CD8-positive, alpha-beta memory T cell (primary cell): ENCODE measurements at regions not wholly inside any gene's neighbourhood (a gene's known extent, or its start where the extent isn't known, plus 50 kb on each side); places are given as distances from the start of the nearest gene placed in this dataset.

Experiments used
- CTCF ChIA-PET: fragments of 350-600 bp; sonication (Branson Sonifier 250); formaldehyde crosslinking; loops from one replicate; lab custom pipeline; 2021; ENCODE audit warnings: antibody characterized with exemption; lab: Charles Lee
- POLR2A ChIA-PET: fragments of 350-600 bp; sonication (Branson Sonifier 250); formaldehyde crosslinking; loops from one replicate; lab custom pipeline; 2021; ENCODE audit warnings: antibody characterized with exemption; lab: Charles Lee
- DNase-seq, 5 donors: peaks; one replicate each; pipeline versions ENCODE4 v3.0.0 to v3.0.0-alpha.2; 2020 to 2022; ENCODE audit warnings: mixed read lengths in 1 of 5
- H3K27ac ChIP-seq: one replicate; pipeline ENCODE4 v1.7.0; 2013; ENCODE audit warnings: low read depth, mild to moderate bottlenecking, low read length, moderate library complexity
- H3K27me3 ChIP-seq: 2 replicates; pipeline ENCODE4 v1.7.0; 2013; ENCODE audit warnings: low read length, mild to moderate bottlenecking; ENCODE audit not compliant: insufficient read depth, poor library complexity, severe bottlenecking
- H3K36me3 ChIP-seq: 2 replicates; pipeline ENCODE4 v1.7.0; 2013; ENCODE audit warnings: mild to moderate bottlenecking, low read length, moderate library complexity; ENCODE audit not compliant: insufficient read depth
- H3K4me1 ChIP-seq: 2 replicates; pipeline ENCODE4 v1.7.0; 2013; ENCODE audit warnings: mild to moderate bottlenecking, low read length, moderate library complexity; ENCODE audit not compliant: insufficient read depth
- H3K4me3 ChIP-seq: 2 replicates; pipeline ENCODE4 v1.7.0; 2013; ENCODE audit warnings: mild to moderate bottlenecking, low read length
- H3K9me3 ChIP-seq: 2 replicates; pipeline ENCODE4 v1.7.0; 2013; ENCODE audit warnings: mild to moderate bottlenecking, low read length
- H3K27ac Mint-ChIP-seq, 8 donors: one replicate each; pipeline ENCODE4 v1.8.0; 2020 to 2021; ENCODE audit warnings: mixed read lengths in 8 of 8, mild to moderate bottlenecking in 6 of 8, inconsistent platforms in 3 of 8, moderate library complexity in 3 of 8
- H3K27me3 Mint-ChIP-seq, 2 donors: one replicate each; pipeline ENCODE4 v1.8.0; 2020 to 2021; ENCODE audit warnings: mixed read lengths in 2 of 2, mild to moderate bottlenecking in 1 of 2, moderate library complexity in 1 of 2
- H3K36me3 Mint-ChIP-seq, 3 donors: one replicate each; pipeline ENCODE4 v1.8.0; 2020 to 2021; ENCODE audit warnings: mixed read lengths in 3 of 3, inconsistent platforms in 1 of 3, mild to moderate bottlenecking in 1 of 3
- H3K4me1 Mint-ChIP-seq, 3 donors: one replicate each; pipeline ENCODE4 v1.8.0; 2020 to 2021; ENCODE audit warnings: mixed read lengths in 3 of 3, inconsistent platforms in 1 of 3, mild to moderate bottlenecking in 1 of 3
- H3K4me3 Mint-ChIP-seq, 7 donors: one replicate each; pipeline ENCODE4 v1.8.0; 2020 to 2021; ENCODE audit warnings: mixed read lengths in 7 of 7, mild to moderate bottlenecking in 6 of 7, moderate library complexity in 4 of 7, inconsistent platforms in 2 of 7
- H3K9me3 Mint-ChIP-seq, 5 donors: one replicate each; pipeline ENCODE4 v1.8.0; 2020 to 2022; ENCODE audit warnings: mixed read lengths in 5 of 5, mild to moderate bottlenecking in 3 of 5, moderate library complexity in 2 of 5, inconsistent platforms in 1 of 5

DNA sequence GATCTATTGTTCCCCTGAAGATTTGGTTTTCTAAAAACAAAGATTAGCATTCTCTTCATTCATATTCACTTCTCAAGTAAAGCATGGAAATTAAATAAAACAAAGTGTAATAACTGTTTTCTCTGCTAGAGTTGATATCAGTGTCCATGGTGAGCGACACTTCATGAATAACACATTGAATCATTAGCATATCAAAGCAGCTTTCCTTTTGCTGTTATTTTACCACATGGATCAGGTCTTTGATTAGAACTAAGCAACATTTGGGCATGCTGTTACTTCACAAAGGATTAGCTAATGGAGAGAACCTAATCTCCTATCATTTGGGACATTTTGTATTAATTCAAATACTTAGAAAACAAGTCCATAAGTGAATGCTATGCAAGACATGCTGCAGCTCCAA, 368.8 kb upstream of the CDH19 start:
- Histone ChIP-seq H3K27ac (no peak overlapping the region), H3K27me3 (no peaks in the 10 kb centered on the region), H3K9me3 (no peaks in the 10 kb centered on the region), H3K4me3 (no peak overlapping the region), H3K36me3 (no peaks in the 10 kb centered on the region), H3K4me1 (no peaks in the 10 kb centered on the region)
- H3K9me3 Mint-ChIP-seq: peaks cover 0 to 6% (median 2%) of the 10 kb centered on the region in 5 donors
- no peak overlapping the region for H3K4me3 Mint-ChIP-seq
- ChIA-PET POLR2A (no interaction called here), CTCF (no interaction called here)
- no peak overlapping the region for H3K27ac Mint-ChIP-seq
- H3K27me3 Mint-ChIP-seq: no peaks in the 10 kb centered on the region
- DNase-seq: no peak
- no peaks in the 10 kb centered on the region for H3K4me1 Mint-ChIP-seq
- no peaks in the 10 kb centered on the region for H3K36me3 Mint-ChIP-seq

DNA sequence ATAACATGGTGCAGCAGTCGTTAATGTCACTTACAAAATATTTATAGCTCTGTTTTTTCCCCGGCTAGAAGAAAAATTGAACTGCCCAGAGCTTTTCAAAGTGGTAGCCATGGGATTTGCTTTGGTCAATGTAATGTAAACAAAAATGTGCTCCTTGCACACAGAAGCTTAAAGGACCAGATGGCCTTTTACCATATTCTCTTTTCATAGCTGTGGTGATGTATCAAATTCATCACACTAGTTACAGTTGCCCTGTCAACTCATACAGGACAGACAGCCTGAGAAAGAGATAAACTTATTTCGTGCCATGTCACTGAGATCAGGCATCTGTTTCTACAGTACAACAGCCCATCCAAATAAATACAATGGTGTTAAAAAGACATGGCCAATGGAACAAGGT, 368.1 kb upstream of the CDH19 start:
- Mint-ChIP-seq H3K27ac (no peak overlapping the region), H3K9me3 (peaks cover 0 to 9% (median 2%) of the 10 kb centered on the region in 5 donors), H3K27me3 (no peaks in the 10 kb centered on the region), H3K4me3 (no peak overlapping the region), H3K36me3 (no peaks in the 10 kb centered on the region), H3K4me1 (no peaks in the 10 kb centered on the region)
- ChIA-PET POLR2A (no interaction called here), CTCF (no interaction called here)
- Histone ChIP-seq H3K4me1 (no peaks in the 10 kb centered on the region), H3K4me3 (no peak overlapping the region), H3K9me3 (no peaks in the 10 kb centered on the region), H3K36me3 (no peaks in the 10 kb centered on the region), H3K27me3 (no peaks in the 10 kb centered on the region), H3K27ac (no peak overlapping the region)
- DNase-seq: no peak

DNA sequence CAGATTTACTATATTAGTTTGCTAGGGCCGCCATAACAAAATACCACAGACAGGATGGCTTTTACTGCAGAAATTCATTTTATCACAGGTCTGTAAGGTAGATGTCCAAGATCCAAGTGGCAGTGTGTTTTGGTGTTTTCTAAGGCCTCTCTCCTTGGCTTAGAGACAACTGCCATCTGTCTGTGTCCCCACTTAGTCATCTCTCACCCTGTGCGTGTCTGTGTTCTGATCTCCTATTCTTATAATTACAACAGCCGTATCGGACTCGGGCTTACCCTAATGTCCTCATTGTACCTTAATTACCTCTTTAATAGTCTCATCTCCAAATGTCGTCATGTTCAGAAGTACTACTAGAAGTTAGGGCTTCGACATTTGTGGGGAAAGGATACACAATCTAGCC, 362.3 kb upstream of the CDH19 start:
- Mint-ChIP-seq H3K4me3 (no peak overlapping the region), H3K36me3 (no peaks in the 10 kb centered on the region), H3K9me3 (peaks cover 0 to 18% (median 2%) of the 10 kb centered on the region in 5 donors), H3K4me1 (no peaks in the 10 kb centered on the region), H3K27ac (no peak overlapping the region), H3K27me3 (no peaks in the 10 kb centered on the region)
- Histone ChIP-seq H3K27ac (no peak overlapping the region), H3K27me3 (no peaks in the 10 kb centered on the region), H3K9me3 (no peaks in the 10 kb centered on the region), H3K36me3 (no peaks in the 10 kb centered on the region), H3K4me3 (no peak overlapping the region), H3K4me1 (no peaks in the 10 kb centered on the region)
- CTCF ChIA-PET: no interaction called here
- POLR2A ChIA-PET: no interaction called here
- DNase-seq: no peak

DNA sequence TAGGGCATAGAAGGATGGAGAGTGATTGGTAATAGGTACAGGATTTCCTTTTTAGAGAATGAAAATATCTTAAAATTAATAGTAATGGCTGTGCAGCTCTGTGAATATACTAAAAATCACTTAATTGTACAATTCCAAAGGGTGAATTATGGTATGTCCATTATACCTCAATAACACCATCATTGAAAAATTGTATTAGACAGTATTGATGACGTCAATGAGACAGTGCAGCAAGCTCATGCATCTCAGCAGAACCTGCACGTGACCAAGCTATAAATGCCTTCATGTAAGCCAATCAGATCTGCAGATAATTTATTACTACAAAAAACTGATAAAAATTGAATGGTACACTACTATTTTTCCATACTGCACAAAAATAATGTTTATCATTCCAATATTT, 354.4 kb upstream of the CDH19 start:
- DNase-seq: no peak
- peaks cover 0 to 11% (median 2%) of the 10 kb centered on the region in 5 donors for H3K9me3 Mint-ChIP-seq
- Histone ChIP-seq H3K4me3 (no peak overlapping the region), H3K27me3 (no peaks in the 10 kb centered on the region), H3K4me1 (no peaks in the 10 kb centered on the region), H3K27ac (no peak overlapping the region), H3K9me3 (no peaks in the 10 kb centered on the region), H3K36me3 (no peaks in the 10 kb centered on the region)
- ChIA-PET POLR2A (no interaction called here), CTCF (no interaction called here)
- H3K4me1 Mint-ChIP-seq: no peaks in the 10 kb centered on the region
- H3K4me3 Mint-ChIP-seq: no peak overlapping the region
- H3K27me3 Mint-ChIP-seq: no peaks in the 10 kb centered on the region
- H3K36me3 Mint-ChIP-seq: no peaks in the 10 kb centered on the region
- no peak overlapping the region for H3K27ac Mint-ChIP-seq

DNA sequence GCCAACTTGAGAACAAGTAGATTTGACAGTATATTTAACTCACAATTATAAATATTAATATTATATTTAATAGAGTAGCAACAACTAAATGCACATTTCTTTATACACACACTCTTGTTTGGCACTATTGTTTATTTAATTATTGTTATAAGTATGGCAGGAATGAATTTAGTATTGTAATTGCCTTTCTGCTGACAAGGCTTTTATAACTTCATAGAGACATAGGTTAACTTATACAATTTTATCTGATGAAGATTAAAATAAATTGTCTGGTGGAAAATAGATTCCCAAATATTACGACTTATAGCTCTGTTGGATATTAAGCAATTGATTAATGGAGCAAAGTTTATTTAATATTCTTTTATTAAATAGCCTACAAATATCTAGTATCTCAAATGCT, 347.9 kb upstream of the CDH19 start:
- DNase-seq: no peak
- no peaks in the 10 kb centered on the region for H3K4me1 Mint-ChIP-seq
- no peaks in the 10 kb centered on the region for H3K27me3 Mint-ChIP-seq
- H3K27ac ChIP-seq: no peak overlapping the region
- ChIA-PET CTCF (no interaction called here), POLR2A (no interaction called here)
- H3K36me3 ChIP-seq: no peaks in the 10 kb centered on the region
- H3K36me3 Mint-ChIP-seq: no peaks in the 10 kb centered on the region
- H3K4me1 ChIP-seq: no peaks in the 10 kb centered on the region
- no peaks in the 10 kb centered on the region for H3K9me3 ChIP-seq
- H3K27me3 ChIP-seq: no peaks in the 10 kb centered on the region
- H3K4me3 ChIP-seq: no peak overlapping the region
- peaks cover under 1 to 20% (median 3%) of the 10 kb centered on the region in 5 donors for H3K9me3 Mint-ChIP-seq
- H3K27ac Mint-ChIP-seq: no peak overlapping the region
- no peak overlapping the region for H3K4me3 Mint-ChIP-seq

DNA sequence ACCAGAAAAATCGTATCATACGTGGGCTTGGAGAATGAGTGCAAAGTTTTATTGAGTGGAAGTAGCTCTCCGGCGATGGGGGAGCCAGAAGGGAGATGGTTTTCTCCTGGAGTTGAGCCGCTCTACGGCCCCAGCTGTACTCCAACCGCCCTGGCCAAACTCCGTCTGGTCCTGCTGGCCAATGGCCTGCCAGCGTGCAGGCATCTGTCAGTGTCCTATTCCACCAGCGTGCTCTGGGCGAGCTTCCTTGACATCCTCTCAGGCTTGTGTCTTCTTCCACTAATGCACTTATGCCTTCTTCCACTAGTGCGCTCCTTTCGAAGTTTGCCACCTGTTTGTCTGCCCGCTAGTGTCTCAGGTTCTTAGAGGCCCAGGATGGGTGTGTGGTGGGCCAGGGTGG, 345.5 kb upstream of the CDH19 start:
- Histone ChIP-seq H3K36me3 (no peaks in the 10 kb centered on the region), H3K4me3 (no peak overlapping the region), H3K4me1 (no peaks in the 10 kb centered on the region), H3K27ac (no peak overlapping the region), H3K27me3 (no peaks in the 10 kb centered on the region), H3K9me3 (no peaks in the 10 kb centered on the region)
- no peak overlapping the region for H3K27ac Mint-ChIP-seq
- CTCF ChIA-PET: no interaction called here
- H3K27me3 Mint-ChIP-seq: no peaks in the 10 kb centered on the region
- H3K36me3 Mint-ChIP-seq: no peaks in the 10 kb centered on the region
- POLR2A ChIA-PET: no interaction called here
- H3K4me3 Mint-ChIP-seq: no peak overlapping the region
- peaks cover 3 to 19% (median 5%) of the 10 kb centered on the region in 5 donors for H3K9me3 Mint-ChIP-seq
- no peak for DNase-seq
- H3K4me1 Mint-ChIP-seq: no peaks in the 10 kb centered on the region

DNA sequence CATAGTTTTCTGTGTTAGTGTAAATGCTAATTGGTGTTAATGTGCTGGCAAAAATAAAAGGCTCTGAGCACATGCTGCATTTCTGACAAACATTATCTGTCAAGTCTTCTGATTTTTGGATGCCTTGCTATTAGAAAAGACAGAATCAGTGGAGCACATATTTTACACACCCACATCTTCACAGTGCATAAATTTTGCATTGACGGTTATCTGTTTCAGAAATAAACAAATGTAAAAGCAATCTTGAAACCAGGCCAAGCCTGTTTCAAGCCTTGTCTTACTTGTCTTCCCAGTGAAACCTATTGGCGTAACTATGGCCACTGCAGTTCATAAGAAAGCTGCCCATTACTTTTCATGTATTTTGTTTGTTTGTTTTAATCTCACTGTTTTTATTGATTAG, 333.7 kb upstream of the CDH19 start:
- no peak overlapping the region for H3K27ac Mint-ChIP-seq
- peaks cover 4 to 19% (median 6%) of the 10 kb centered on the region in 5 donors for H3K9me3 Mint-ChIP-seq
- no peak for DNase-seq
- Histone ChIP-seq H3K27me3 (no peaks in the 10 kb centered on the region), H3K4me1 (no peaks in the 10 kb centered on the region), H3K9me3 (no peaks in the 10 kb centered on the region), H3K27ac (no peak overlapping the region), H3K4me3 (no peak overlapping the region), H3K36me3 (no peaks in the 10 kb centered on the region)
- no peaks in the 10 kb centered on the region for H3K27me3 Mint-ChIP-seq
- POLR2A ChIA-PET: no interaction called here
- CTCF ChIA-PET: no interaction called here
- H3K4me3 Mint-ChIP-seq: no peak overlapping the region
- H3K4me1 Mint-ChIP-seq: no peaks in the 10 kb centered on the region
- H3K36me3 Mint-ChIP-seq: no peaks in the 10 kb centered on the region

DNA sequence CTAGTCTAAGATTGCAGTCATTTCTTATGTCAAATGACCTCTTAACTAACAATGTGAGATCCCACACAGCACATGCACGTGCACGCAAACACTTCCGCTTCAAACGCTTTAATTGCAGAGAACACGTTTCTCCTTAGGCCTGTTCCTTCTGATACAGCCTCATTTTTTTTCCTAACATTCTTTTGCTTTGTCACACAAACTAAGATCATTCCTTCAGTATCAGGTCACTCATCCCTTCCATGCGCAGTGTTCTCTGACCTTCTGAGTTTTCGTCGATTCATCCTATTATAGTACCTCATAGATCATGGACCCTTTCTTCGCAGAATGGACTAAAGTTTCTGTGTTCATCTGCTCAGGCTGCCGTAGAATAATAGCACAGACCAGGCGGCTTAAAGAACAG, 327.1 kb upstream of the CDH19 start:
- H3K9me3 Mint-ChIP-seq: peaks cover 0 to 22% (median 2%) of the 10 kb centered on the region in 5 donors
- H3K27me3 Mint-ChIP-seq: no peaks in the 10 kb centered on the region
- no peaks in the 10 kb centered on the region for H3K36me3 Mint-ChIP-seq
- DNase-seq: no peak
- Histone ChIP-seq H3K27me3 (no peaks in the 10 kb centered on the region), H3K9me3 (no peaks in the 10 kb centered on the region), H3K4me1 (no peaks in the 10 kb centered on the region), H3K36me3 (no peaks in the 10 kb centered on the region), H3K4me3 (no peak overlapping the region), H3K27ac (no peak overlapping the region)
- ChIA-PET POLR2A (no interaction called here), CTCF (no interaction called here)
- H3K27ac Mint-ChIP-seq: peak overlapping the region in 1 of 8 donors; percentile 19
- H3K4me1 Mint-ChIP-seq: no peaks in the 10 kb centered on the region
- H3K4me3 Mint-ChIP-seq: no peak overlapping the region

DNA sequence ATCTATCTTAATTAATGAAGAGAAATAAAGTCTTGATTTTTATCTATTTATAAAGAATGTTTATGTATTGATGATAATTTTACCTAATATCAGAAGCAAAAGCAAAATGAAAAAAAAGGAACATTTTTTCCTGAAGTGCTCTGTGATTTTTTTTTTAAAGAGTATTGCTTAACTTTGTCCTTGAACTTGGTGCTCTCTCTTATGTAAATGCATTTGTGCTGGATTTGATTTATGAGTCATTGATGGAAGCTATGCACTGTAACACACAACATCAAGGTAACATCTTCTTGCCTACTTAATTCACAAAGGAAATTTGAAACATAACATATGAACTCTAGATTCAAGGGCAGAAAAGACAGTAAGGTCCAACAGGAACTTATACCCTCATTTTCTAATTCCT, 312.9 kb upstream of the CDH19 start:
- no peaks in the 10 kb centered on the region for H3K9me3 ChIP-seq
- Mint-ChIP-seq H3K36me3 (no peaks in the 10 kb centered on the region), H3K27me3 (no peaks in the 10 kb centered on the region), H3K4me3 (no peak overlapping the region), H3K9me3 (peaks cover 0 to 10% (median 2%) of the 10 kb centered on the region in 5 donors), H3K27ac (no peak overlapping the region), H3K4me1 (no peaks in the 10 kb centered on the region)
- no peak for DNase-seq
- no peaks in the 10 kb centered on the region for H3K36me3 ChIP-seq
- no peaks in the 10 kb centered on the region for H3K4me1 ChIP-seq
- no peaks in the 10 kb centered on the region for H3K27me3 ChIP-seq
- CTCF ChIA-PET: no interaction called here
- no peak overlapping the region for H3K27ac ChIP-seq
- POLR2A ChIA-PET: no interaction called here
- no peak overlapping the region for H3K4me3 ChIP-seq
